K562 (cell line): ENCODE measurements at regions not wholly inside any gene's neighbourhood (a gene's known extent, or its start where the extent isn't known, plus 50 kb on each side); places are given as distances from the start of the nearest gene placed in this dataset.

Experiments
- ATAC-seq: fragments of 200-7000 bp; cut with Tn5 transposase; 3 replicates; pipeline ENCODE4 v1.9.1; 2020; ENCODE audit warnings: moderate library complexity
- BruUV-seq: library from RNA; stranded (reverse); fragments of 400-500 nt; replicated peaks from 2 replicates; lab custom pipeline; 2021; lab: Mats Ljungman, UMichigan
- CTCF ChIA-PET: fragments of 300-600 bp; formaldehyde crosslinking; extraction: SDS; loops from one replicate; lab custom pipeline; 2021; ENCODE audit warnings: low intra/inter-chr PET ratio; lab: Yijun Ruan, JAX
- POLR2A ChIA-PET: fragments of 300-600, 350-650 bp; sonication (Branson Sonifier 250); formaldehyde crosslinking; extraction: SDS; loops from one replicate; lab custom pipeline; 2021; ENCODE audit warnings: antibody characterized with exemption, inconsistent platforms; lab: Yijun Ruan, JAX
- DNase-seq, 4 experiments: peaks; one replicate each; pipeline versions ENCODE4 v3.0.0 to v3.0.0-alpha.2; 2011 to 2018; ENCODE audit warnings: low spot score in 3 of 4, mixed read lengths in 3 of 4; ENCODE audit errors: extremely low read depth in 1 of 4
- FAIRE-seq: peaks from 2 replicates; lab custom pipeline; 2011; peaks lifted over from hg19 to GRCh38; lab: Jason Lieb, UNC
- H2AFZ ChIP-seq: 2 replicates; pipeline ENCODE4 v1.6.0; 2011; ENCODE audit warnings: low read depth, low read length, control low read depth, inconsistent platforms
- H3K27ac ChIP-seq: fragments of 200-600 bp; 3 replicates; pipeline ENCODE4 v1.8.0; 2011; ENCODE audit warnings: low read depth, mild to moderate bottlenecking, control low read depth, inconsistent platforms, low read length, moderate library complexity, mixed read lengths; ENCODE audit errors: extremely low read depth
- H3K27me3 ChIP-seq, 2 experiments: fragments of 300-600 bp in 1 of 2; 2 replicates in 1 of 2; 3 replicates in 1 of 2; pipeline versions ENCODE4 v1.6.0 to v1.8.0; 2011; ENCODE audit warnings: inconsistent platforms in 2 of 2, low read length in 2 of 2, mild to moderate bottlenecking in 1 of 2, mixed read lengths in 1 of 2, moderate library complexity in 1 of 2; ENCODE audit not compliant: control insufficient read depth in 2 of 2, insufficient read depth in 2 of 2
- H3K36me3 ChIP-seq: fragments of 300-600 bp; 3 replicates; pipeline ENCODE4 v1.8.0; 2011; ENCODE audit warnings: mild to moderate bottlenecking, low read length, inconsistent platforms; ENCODE audit not compliant: control insufficient read depth, insufficient read depth
- H3K4me1 ChIP-seq, 2 experiments: fragments of 200-600 bp in 1 of 2; replicated peaks in 1 of 2; 2 replicates in 1 of 2; 3 replicates in 1 of 2; pipeline versions ENCODE4 v1.5.1 to v1.8.0; 2011; ENCODE audit warnings: inconsistent platforms in 2 of 2, low read length in 2 of 2, mild to moderate bottlenecking in 1 of 2, mixed read lengths in 1 of 2, moderate library complexity in 1 of 2; ENCODE audit not compliant: control insufficient read depth in 2 of 2, insufficient read depth in 2 of 2
- H3K4me2 ChIP-seq: 2 replicates; pipeline ENCODE4 v1.6.1; 2011; ENCODE audit warnings: low read length, control low read depth, inconsistent platforms, mixed read lengths; ENCODE audit not compliant: insufficient read depth
- H3K4me3 ChIP-seq: fragments of 200-600 bp; sonication (generic), shearing (Covaris generic); 2 replicates; pipeline ENCODE4 v1.5.1; 2016; ENCODE audit warnings: control low read depth, inconsistent platforms
- H3K79me2 ChIP-seq: fragments of 200-600 bp; 3 replicates; pipeline ENCODE4 v1.8.0; 2011; ENCODE audit warnings: low read length, inconsistent platforms; ENCODE audit not compliant: control insufficient read depth, insufficient read depth
- H3K9ac ChIP-seq, 2 experiments: 2 replicates each; pipeline versions ENCODE4 v1.6.0 to v1.6.1; 2011; ENCODE audit warnings: low read depth in 2 of 2, low read length in 2 of 2, control low read depth in 1 of 2, inconsistent platforms in 1 of 2, mild to moderate bottlenecking in 1 of 2, mixed read lengths in 1 of 2; ENCODE audit not compliant: insufficient read depth in 1 of 2
- H3K9me1 ChIP-seq: one replicate; pipeline ENCODE4 v1.6.0; 2011; ENCODE audit warnings: inconsistent platforms, mild to moderate bottlenecking, low read length, moderate library complexity; ENCODE audit not compliant: control insufficient read depth, insufficient read depth
- H3K9me3 ChIP-seq: replicated peaks from 2 replicates; pipeline ENCODE4 v1.5.1; 2011; ENCODE audit warnings: low read depth, low read length, inconsistent platforms; ENCODE audit not compliant: control insufficient read depth, insufficient read depth
- H4K20me1 ChIP-seq: replicated peaks from 2 replicates; pipeline ENCODE4 v1.6.1; 2011; ENCODE audit warnings: low read length, inconsistent platforms, mixed read lengths; ENCODE audit not compliant: control insufficient read depth, insufficient read depth
- ASH1L ChIP-seq: fragments of 450-650 bp; IDR thresholded peaks from 2 replicates; pipeline ENCODE4 v1.6.1; 2018; ENCODE audit warnings: borderline replicate concordance, mild to moderate bottlenecking, low read depth; ENCODE audit not compliant: partially characterized antibody
- ATF7 ChIP-seq: fragments of 450-650 bp; IDR thresholded peaks from 2 replicates; pipeline ENCODE4 v1.7.1; 2014; ENCODE audit warnings: mild to moderate bottlenecking, moderate library complexity
- BMI1 ChIP-seq: fragments of 150-350 bp; IDR thresholded peaks from 2 replicates; pipeline ENCODE4 v1.6.1; 2014; ENCODE audit warnings: low read length
- CBFA2T3 ChIP-seq: fragments of 450-650 bp; IDR thresholded peaks from 2 replicates; pipeline ENCODE4 v1.6.1; 2017
- CBX8 ChIP-seq: fragments of 200-600 bp; sonication (generic); IDR thresholded peaks from 2 replicates; pipeline ENCODE4 v1.6.1; 2012; ENCODE audit warnings: borderline replicate concordance, mixed run types, low read depth, mild to moderate bottlenecking, moderate library complexity, mixed read lengths, low read length, control low read depth, inconsistent platforms; ENCODE audit not compliant: poor library complexity, severe bottlenecking; ENCODE audit errors: extremely low read depth
- E2F4 ChIP-seq: sonication (generic); formaldehyde crosslinking; IDR thresholded peaks from 2 replicates; pipeline ENCODE4 v1.8.0; 2022; ENCODE audit warnings: mild to moderate bottlenecking, low read depth, missing genetic modification reagents
- E4F1 ChIP-seq: fragments of 250-450 bp; sonication (Bioruptor Pico); IDR thresholded peaks from 2 replicates; pipeline ENCODE4 v1.5.0; 2021; ENCODE audit warnings: mild to moderate bottlenecking, borderline replicate concordance
- NR1H2 ChIP-seq: sonication (generic); formaldehyde crosslinking; IDR thresholded peaks from 2 replicates; pipeline ENCODE4 v1.4.0; 2020; ENCODE audit warnings: mild to moderate bottlenecking, missing genetic modification reagents
- SMC3 ChIP-seq: conservative IDR thresholded peaks from 2 replicates; pipeline ENCODE4 v1.6.1; 2011; ENCODE audit warnings: low read depth, low read length, improper control_type of control experiment; ENCODE audit not compliant: insufficient read depth
- SREBF2 ChIP-seq: sonication (generic); formaldehyde crosslinking; IDR thresholded peaks from 2 replicates; pipeline ENCODE4 v1.4.0; 2020; ENCODE audit warnings: mild to moderate bottlenecking, missing genetic modification reagents
- XRCC3 ChIP-seq: fragments of 450-650 bp; IDR thresholded peaks from 2 replicates; pipeline ENCODE4 v1.6.1; 2017; ENCODE audit warnings: mild to moderate bottlenecking, moderate library complexity
- ZBTB5 ChIP-seq: fragments of 450-650 bp; IDR thresholded peaks from 2 replicates; pipeline ENCODE4 v1.6.1; 2017; ENCODE audit warnings: antibody characterized with exemption
- ZNF57 ChIP-seq: fragments of 450-650 bp; formaldehyde crosslinking; IDR thresholded peaks from 2 replicates; pipeline ENCODE4 v1.4.0; 2020; ENCODE audit warnings: mild to moderate bottlenecking, moderate library complexity
- ZNF77 ChIP-seq: fragments of 250-450 bp; sonication (Bioruptor Pico); IDR thresholded peaks from 2 replicates; pipeline ENCODE4 v1.5.0; 2020
- WGBS: fragments of 100-300 bp; shearing (Covaris generic); methylation state at CpG from one replicate; pipeline ENCODE4 v1.1.6; 2016; ENCODE audit warnings: low coverage, mixed read lengths; ENCODE audit not compliant: insufficient coverage; ENCODE audit errors: missing lambda C conversion rate; 5-methylcytosine and 5-hydroxymethylcytosine counted together
- in situ Hi-C: fragments of 300-500 bp; cut with MboI; formaldehyde crosslinking; loops from 4 replicates; pipeline ENCODE4 v1.15.0; 2018; ENCODE audit warnings: inconsistent platforms, mixed read lengths
- intact Hi-C: fragments of 100-400 bp; cut with micrococcal nuclease; formaldehyde crosslinking; loops from 2 replicates; pipeline ENCODE4 v1.14.2; 2022
- TF ChIP-seq, protein P1 (sequence below): sonication (generic); formaldehyde crosslinking; IDR thresholded peaks from 2 replicates; pipeline ENCODE4 v1.8.0; 2023; ENCODE audit warnings: mild to moderate bottlenecking, missing genetic modification reagents

DNA sequence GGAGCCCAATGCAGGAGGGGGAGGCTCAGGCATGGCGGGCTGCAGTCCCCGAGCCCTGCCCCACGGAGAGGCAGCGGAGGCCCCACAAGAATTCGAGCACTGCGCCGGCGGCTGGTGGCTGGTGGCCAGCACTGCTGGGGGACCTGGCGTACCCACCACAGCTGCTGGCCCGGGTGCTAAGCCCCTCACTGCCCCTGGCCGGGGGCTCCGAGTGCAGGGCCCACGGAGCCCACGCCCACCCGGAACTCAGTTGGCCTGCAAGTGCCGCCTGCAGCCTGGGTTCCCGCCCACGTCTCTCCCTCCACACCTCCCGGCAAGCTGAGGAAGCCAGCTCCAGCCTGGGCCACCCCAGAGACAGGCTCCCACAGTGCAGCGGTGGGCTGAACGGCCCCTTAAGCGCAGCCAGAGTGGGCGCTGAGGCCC, 780.3 kb downstream of the DTWD2 start:
- no peak for DNase-seq
- Histone ChIP-seq H3K36me3 (no peaks in the 10 kb centered on the region), H3K4me2 (no peak overlapping the region), H3K9me3 (no peaks in the 10 kb centered on the region), H4K20me1 (no peaks in the 10 kb centered on the region), H3K9ac (no peak overlapping the region), H3K27ac (no peak overlapping the region), H3K9me1 (no peaks in the 10 kb centered on the region), H3K79me2 (no peaks in the 10 kb centered on the region), H3K4me1 (no peaks in the 10 kb centered on the region), H2AFZ (no peak overlapping the region), H3K27me3 (no peaks in the 10 kb centered on the region), H3K4me3 (no peak overlapping the region)
- FAIRE-seq = no peak
- intact Hi-C loops (no loop called here), in situ Hi-C loops (no loop called here)
- ATAC-seq = no peak
- BruUV-seq = no TSS peak
- WGBS = 3% methylated on average over 19 of the region's 23 CpGs
- POLR2A ChIA-PET = no interaction called here
- CTCF ChIA-PET = no interaction called here
- TF ChIP-seq ZNF57 (CRISPR knock-in tag) (no peak), SMC3 (no peak), NR1H2 (CRISPR knock-in tag) (no peak), ZNF77 (CRISPR knock-in tag) (no peak), SREBF2 (CRISPR knock-in tag) (no peak), BMI1 (no peak), CBFA2T3 (no peak), E4F1 (CRISPR knock-in tag) (no peak), E2F4 (CRISPR knock-in tag) (no peak), CBX8 (no peak), ZBTB5 (no peak), XRCC3 (no peak), ASH1L (no peak), ATF7 (no peak)
- TF ChIP-seq, protein P1, sequence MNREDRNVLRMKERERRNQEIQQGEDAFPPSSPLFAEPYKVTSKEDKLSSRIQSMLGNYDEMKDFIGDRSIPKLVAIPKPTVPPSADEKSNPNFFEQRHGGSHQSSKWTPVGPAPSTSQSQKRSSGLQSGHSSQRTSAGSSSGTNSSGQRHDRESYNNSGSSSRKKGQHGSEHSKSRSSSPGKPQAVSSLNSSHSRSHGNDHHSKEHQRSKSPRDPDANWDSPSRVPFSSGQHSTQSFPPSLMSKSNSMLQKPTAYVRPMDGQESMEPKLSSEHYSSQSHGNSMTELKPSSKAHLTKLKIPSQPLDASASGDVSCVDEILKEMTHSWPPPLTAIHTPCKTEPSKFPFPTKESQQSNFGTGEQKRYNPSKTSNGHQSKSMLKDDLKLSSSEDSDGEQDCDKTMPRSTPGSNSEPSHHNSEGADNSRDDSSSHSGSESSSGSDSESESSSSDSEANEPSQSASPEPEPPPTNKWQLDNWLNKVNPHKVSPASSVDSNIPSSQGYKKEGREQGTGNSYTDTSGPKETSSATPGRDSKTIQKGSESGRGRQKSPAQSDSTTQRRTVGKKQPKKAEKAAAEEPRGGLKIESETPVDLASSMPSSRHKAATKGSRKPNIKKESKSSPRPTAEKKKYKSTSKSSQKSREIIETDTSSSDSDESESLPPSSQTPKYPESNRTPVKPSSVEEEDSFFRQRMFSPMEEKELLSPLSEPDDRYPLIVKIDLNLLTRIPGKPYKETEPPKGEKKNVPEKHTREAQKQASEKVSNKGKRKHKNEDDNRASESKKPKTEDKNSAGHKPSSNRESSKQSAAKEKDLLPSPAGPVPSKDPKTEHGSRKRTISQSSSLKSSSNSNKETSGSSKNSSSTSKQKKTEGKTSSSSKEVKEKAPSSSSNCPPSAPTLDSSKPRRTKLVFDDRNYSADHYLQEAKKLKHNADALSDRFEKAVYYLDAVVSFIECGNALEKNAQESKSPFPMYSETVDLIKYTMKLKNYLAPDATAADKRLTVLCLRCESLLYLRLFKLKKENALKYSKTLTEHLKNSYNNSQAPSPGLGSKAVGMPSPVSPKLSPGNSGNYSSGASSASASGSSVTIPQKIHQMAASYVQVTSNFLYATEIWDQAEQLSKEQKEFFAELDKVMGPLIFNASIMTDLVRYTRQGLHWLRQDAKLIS (CRISPR knock-in tag) = no peak
